ENCODE measurements at regions not wholly inside any gene's neighbourhood (a gene's known extent, or its start where the extent isn't known, plus 50 kb on each side); places are given as distances from the start of the nearest gene placed in this dataset.

DNA sequence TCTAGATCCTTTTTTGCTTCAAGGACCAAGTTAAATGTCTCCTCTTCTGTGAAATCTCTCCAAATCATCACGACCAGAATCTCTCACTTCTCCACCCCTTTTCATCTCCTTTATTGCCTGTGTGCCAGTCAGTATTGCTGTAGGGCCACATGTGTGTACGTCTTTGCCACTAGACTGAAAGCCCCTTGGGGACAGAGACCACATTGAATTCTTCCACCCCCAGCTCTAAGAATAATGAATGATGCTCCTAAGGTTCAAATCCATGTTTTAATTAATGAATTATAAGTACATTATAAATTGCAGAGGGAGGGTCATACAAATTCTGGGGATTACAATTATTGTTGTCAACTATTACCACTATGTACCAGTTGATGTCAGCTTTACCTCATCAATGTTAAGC is 343.8 kb downstream of the USP25 start:
- Histone ChIP-seq H3K27ac (ENCODE audit: low read depth, low read length, poor library complexity, severe bottlenecking) (no peak overlapping the region), H3K4me3 (ENCODE audit: low read depth, low read length, poor library complexity, severe bottlenecking) (no peak overlapping the region), H3K4me1 (ENCODE audit: insufficient read depth, low read length, poor library complexity, severe bottlenecking) (peaks cover 26% of the 10 kb centered on the region), H3K36me3 (ENCODE audit: insufficient read depth, low read length, poor library complexity, severe bottlenecking) (no peaks in the 10 kb centered on the region), H3K9me3 (ENCODE audit: low read depth, low read length, poor library complexity, severe bottlenecking) (no peaks in the 10 kb centered on the region), H3K27me3 (replicated peaks; ENCODE audit: insufficient read depth, low read depth, low read length, poor library complexity) (no peaks in the 10 kb centered on the region)
- ChIA-PET CTCF (no interaction called here), POLR2A (ENCODE audit: low non-redundant PET) (no interaction called here)
- DNase-seq (ENCODE audit: low spot score), result no peak
- intact Hi-C loops (cut with micrococcal nuclease; ENCODE audit: unreplicated experiment), result no loop called here
- no TSS peak for BruUV-seq (replicated peaks)
- TF ChIP-seq EZH2 (IDR thresholded peaks at IDR 0.05; ENCODE audit: borderline replicate concordance, low read depth, low read length, poor library complexity, severe bottlenecking), result no peak
- TF ChIP-seq CTCF (conservative IDR thresholded peaks at IDR 0.05; ENCODE audit: low read depth, low read length), result no peak

DNA sequence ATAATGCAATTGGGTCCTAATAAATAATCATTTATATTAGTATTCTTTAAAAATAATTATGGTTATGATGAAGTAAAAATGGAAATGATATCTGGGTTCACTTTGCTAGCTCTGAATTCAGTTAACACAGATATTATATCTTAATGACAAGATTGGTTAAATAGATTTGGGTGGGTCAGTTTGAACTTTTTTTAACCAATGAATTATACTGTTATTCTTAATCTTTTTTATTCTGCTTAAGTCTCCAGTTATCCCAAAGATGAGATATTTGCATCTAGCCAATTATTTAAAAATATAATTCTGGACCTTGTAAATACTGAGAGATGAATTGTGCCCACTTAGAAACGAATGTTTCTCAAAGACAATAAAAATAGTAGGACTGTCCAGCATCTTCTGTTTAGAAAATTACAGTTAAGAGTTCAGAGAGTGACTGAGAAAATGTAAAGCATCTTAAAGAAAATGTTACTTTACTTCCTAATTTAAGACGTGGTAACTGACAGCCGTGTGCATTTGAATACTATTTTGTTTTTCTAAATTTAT is 345.2 kb downstream of the USP25 start:
- BruUV-seq (replicated peaks), result no TSS peak
- Histone ChIP-seq H3K4me1 (ENCODE audit: insufficient read depth, low read length, poor library complexity, severe bottlenecking) (peaks cover 26% of the 10 kb centered on the region), H3K27me3 (replicated peaks; ENCODE audit: insufficient read depth, low read depth, low read length, poor library complexity) (no peaks in the 10 kb centered on the region), H3K4me3 (ENCODE audit: low read depth, low read length, poor library complexity, severe bottlenecking) (no peak overlapping the region), H3K36me3 (ENCODE audit: insufficient read depth, low read length, poor library complexity, severe bottlenecking) (no peaks in the 10 kb centered on the region), H3K9me3 (ENCODE audit: low read depth, low read length, poor library complexity, severe bottlenecking) (no peaks in the 10 kb centered on the region), H3K27ac (ENCODE audit: low read depth, low read length, poor library complexity, severe bottlenecking) (no peak overlapping the region)
- ChIA-PET POLR2A (ENCODE audit: low non-redundant PET) (no interaction called here), CTCF (no interaction called here)
- DNase-seq (ENCODE audit: low spot score), result no peak
- TF ChIP-seq EZH2 (IDR thresholded peaks at IDR 0.05; ENCODE audit: borderline replicate concordance, low read depth, low read length, poor library complexity, severe bottlenecking) (no peak), CTCF (conservative IDR thresholded peaks at IDR 0.05; ENCODE audit: low read depth, low read length) (no peak)
- intact Hi-C loops (cut with micrococcal nuclease; ENCODE audit: unreplicated experiment), result no loop called here

DNA sequence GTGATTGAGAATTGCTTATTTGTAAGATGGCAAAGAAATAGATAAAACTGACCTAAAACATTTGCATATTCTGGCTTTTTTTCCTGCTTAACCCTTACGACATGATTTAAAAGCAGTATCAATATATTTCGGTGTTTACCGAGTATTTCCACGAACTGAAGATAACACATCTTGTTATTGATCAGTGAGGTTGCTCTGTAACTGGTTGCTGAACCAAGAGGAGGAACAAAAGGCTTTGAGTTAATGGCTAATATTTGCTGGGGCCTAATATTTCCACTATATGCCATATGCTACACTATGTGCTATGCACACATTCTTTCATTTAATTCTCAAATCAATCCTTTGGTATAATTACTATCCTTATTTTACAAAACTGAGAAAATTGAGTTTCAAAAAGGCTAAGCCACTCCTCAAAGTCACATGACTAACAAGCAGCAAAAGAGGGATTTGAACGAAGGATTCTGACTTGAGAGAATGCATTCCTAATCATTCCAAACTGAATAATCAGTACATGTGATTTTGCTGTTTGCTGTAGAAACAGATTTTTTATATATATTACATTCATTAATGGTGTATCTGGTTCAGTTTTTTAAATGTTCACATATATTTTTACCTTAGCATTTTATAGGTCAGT is 346.0 kb downstream of the USP25 start:
- intact Hi-C loops (cut with micrococcal nuclease; ENCODE audit: unreplicated experiment), result no loop called here
- POLR2A ChIA-PET (ENCODE audit: low non-redundant PET), result no interaction called here

More for the DNA sequence above, 346.0 kb downstream of the USP25 start:
- Histone ChIP-seq H3K4me1 (ENCODE audit: insufficient read depth, low read length, poor library complexity, severe bottlenecking) (peaks cover 26% of the 10 kb centered on the region), H3K9me3 (ENCODE audit: low read depth, low read length, poor library complexity, severe bottlenecking) (no peaks in the 10 kb centered on the region), H3K27ac (ENCODE audit: low read depth, low read length, poor library complexity, severe bottlenecking) (no peak overlapping the region), H3K36me3 (ENCODE audit: insufficient read depth, low read length, poor library complexity, severe bottlenecking) (no peaks in the 10 kb centered on the region), H3K27me3 (replicated peaks; ENCODE audit: insufficient read depth, low read depth, low read length, poor library complexity) (no peaks in the 10 kb centered on the region), H3K4me3 (ENCODE audit: low read depth, low read length, poor library complexity, severe bottlenecking) (no peak overlapping the region)
- CTCF ChIA-PET, result no interaction called here
- BruUV-seq (replicated peaks), result no TSS peak
- TF ChIP-seq EZH2 (IDR thresholded peaks at IDR 0.05; ENCODE audit: borderline replicate concordance, low read depth, low read length, poor library complexity, severe bottlenecking) (no peak), CTCF (conservative IDR thresholded peaks at IDR 0.05; ENCODE audit: low read depth, low read length) (no peak)
- DNase-seq (ENCODE audit: low spot score), result no peak

All from A673 (cell line).